ENCODE measurements at regions not wholly inside any gene's neighbourhood (a gene's known extent, or its start where the extent isn't known, plus 50 kb on each side); places are given as distances from the start of the nearest gene placed in this dataset.

- TF ChIP-seq CTCF (conservative IDR thresholded peaks at IDR 0.05; ENCODE audit: low read depth, low read length) (no peak), EZH2 (IDR thresholded peaks at IDR 0.05; ENCODE audit: low read length, unreplicated experiment) (no peak)
Measured at GRCh38 chrX:138908577-138908976, 197.1 kb upstream of the FGF13 start.
